ENCODE measurements at regions not wholly inside any gene's neighbourhood (a gene's known extent, or its start where the extent isn't known, plus 50 kb on each side); places are given as distances from the start of the nearest gene placed in this dataset.

- TF ChIP-seq MAFK (IDR thresholded peaks at IDR 0.05; ENCODE audit: low read depth, low read length) (0 out of 2 replicates have a peak, but pooled peaks have one; percentile 37), CTCF (conservative IDR thresholded peaks at IDR 0.05; ENCODE audit: low read depth, low read length) (no peak), FOS (IDR thresholded peaks at IDR 0.05; ENCODE audit: low read depth, low read length) (peak; percentile 44; the same call in 1 of the 2 replicates), NFE2L2 (IDR thresholded peaks at IDR 0.05; ENCODE audit: low read depth, low read length) (0 out of 2 replicates have a peak, but pooled peaks have one; percentile 28), BHLHE40 (IDR thresholded peaks at IDR 0.05; ENCODE audit: low read depth, low read length) (0 out of 2 replicates have a peak, but pooled peaks have one; percentile 7), CEBPB (IDR thresholded peaks at IDR 0.05; ENCODE audit: low read depth, low read length) (peak; percentile 92)
- Histone ChIP-seq H2AK9ac (replicated peaks; ENCODE audit: low read depth, low read length, poor library complexity) (no peak overlapping the region), H4K20me1 (ENCODE audit: insufficient read depth, low read length) (no peaks in the 10 kb centered on the region), H2BK15ac (ENCODE audit: low read depth, low read length) (peak overlapping the region; percentile 60; the same call in 1 of the 3 replicates), H3K4me2 (ENCODE audit: low read depth, low read length) (peak overlapping the region; percentile 61; the same call in 1 of the 2 replicates), H3K9me3 (ENCODE audit: control insufficient read depth, insufficient read depth, low read length) (no peaks in the 10 kb centered on the region), H2AK5ac (ENCODE audit: low read depth, low read length) (peak overlapping the region; percentile 65), H3K9me1 (ENCODE audit: insufficient read depth, low read length) (no peaks in the 10 kb centered on the region), H4K5ac (ENCODE audit: low read depth, low read length) (peak overlapping the region; percentile 33; the same call in 1 of the 2 replicates), H2BK120ac (ENCODE audit: low read depth, low read length) (peak overlapping the region; percentile 80), H3K14ac (replicated peaks; ENCODE audit: low read depth, low read length) (peak overlapping the region; percentile 58), H3K4me3 (ENCODE audit: insufficient read depth, low read depth, low read length) (no peak overlapping the region), H3K36me3 (ENCODE audit: control insufficient read depth, insufficient read depth, low read length) (no peaks in the 10 kb centered on the region), H3K27ac (ENCODE audit: insufficient read depth, low read length) (no peak overlapping the region), H3K4ac (ENCODE audit: low read depth, low read length) (peak overlapping the region; percentile 82), H3K27me3 (ENCODE audit: control insufficient read depth, insufficient read depth, low read length) (no peaks in the 10 kb centered on the region), H3K56ac (ENCODE audit: extremely low read depth, insufficient read depth, low read length) (peak overlapping the region; percentile 51), H4K8ac (ENCODE audit: low read depth in 2 of 2, low read length in 2 of 2) (peak overlapping the region; percentile 5 to 53; a peak in 3 of 4 replicates), H3K18ac (ENCODE audit: low read depth, low read length) (peak overlapping the region; percentile 78; the same call in 1 of the 2 replicates), H3K23ac (ENCODE audit: low read depth, low read length) (peak overlapping the region; percentile 36; the same call in 1 of the 2 replicates), H2BK20ac (ENCODE audit: low read depth, low read length) (peak overlapping the region; percentile 91), H3K79me1 (ENCODE audit: low read depth in 1 of 2, low read length in 2 of 2) (no peaks in the 10 kb centered on the region), H4K91ac (ENCODE audit: insufficient read depth, low read depth, low read length) (peak overlapping the region; percentile 41; the same call in 1 of the 2 replicates), H2BK5ac (ENCODE audit: low read depth, low read length, poor library complexity, severe bottlenecking) (peak overlapping the region; percentile 75), H3K9ac (ENCODE audit: low read depth, low read length) (no peak overlapping the region), H2AFZ (replicated peaks; ENCODE audit: low read length, poor library complexity) (no peak overlapping the region), H3K4me1 (ENCODE audit: control insufficient read depth, insufficient read depth, low read length) (peaks cover 7% of the 10 kb centered on the region)
- intact Hi-C loops (cut with micrococcal nuclease) (no loop called here), dilution Hi-C loops (cut with HindIII; ENCODE audit: low sequenced_read_pairs, unreplicated experiment) (no loop called here), in situ Hi-C loops (cut with MboI; ENCODE audit: low sequenced_read_pairs) (no loop called here)
- peak; percentile 83 for DNase-seq
- WGBS, 2 experiments (ENCODE audit: extremely low coverage in 2 of 2, insufficient read length in 1 of 2): no CpG with 5 or more reads among the region's 3 CpGs
- peak; percentile 70 for ATAC-seq (ENCODE audit: low read depth)
- CTCF ChIA-PET: interaction anchor here (0.6 kb wide), 1 partner anchor 825 kb away, joined by 3 read pairs; no protein-coding TSS in a partner anchor
- POLR2A ChIA-PET (ENCODE audit: unreplicated experiment): no interaction called here
- BruUV-seq (replicated peaks): no TSS peak
These were observed 320.1 kb downstream of the OSR1 start for GRCh38 chr2:19038071-19039015.

Measured in IMR-90 (cell line).